SK-N-SH (cell line): ENCODE measurements at regions not wholly inside any gene's neighbourhood (a gene's known extent, or its start where the extent isn't known, plus 50 kb on each side); places are given as distances from the start of the nearest gene placed in this dataset.

Source experiments
- CTCF ChIA-PET: fragments of 300-600, 350-600 bp; formaldehyde crosslinking; extraction: SDS; loops from one replicate; lab custom pipeline; 2021; lab: Yijun Ruan, JAX
- POLR2A ChIA-PET: fragments of 350-600 bp; sonication (Branson Sonifier 250); formaldehyde crosslinking; extraction: SDS; loops from one replicate; lab custom pipeline; 2020; ENCODE audit warnings: antibody characterized with exemption, inconsistent platforms; lab: Yijun Ruan, JAX
- DNase-seq: peaks from one replicate; pipeline ENCODE4 v3.0.0; 2012
- H2AFZ ChIP-seq: fragments of 200-600 bp; sonication (generic); 2 replicates; pipeline ENCODE4 v1.8.1; 2016; ENCODE audit warnings: antibody characterized with exemption, mild to moderate bottlenecking, low read depth
- H3F3A ChIP-seq: fragments of 200-600 bp; sonication (generic); replicated peaks from 2 replicates; pipeline ENCODE3; 2016; ENCODE audit warnings: antibody characterized with exemption, mild to moderate bottlenecking; ENCODE audit not compliant: insufficient read depth
- H3K27ac ChIP-seq, 2 experiments: fragments of 200-500 bp in 1 of 2; fragments of 200-600 bp in 1 of 2; sonication (Bioruptor generic) in 1 of 2; sonication (generic), shearing (Covaris generic) in 1 of 2; 2 replicates each; pipeline versions ENCODE4 v1.5.1 to v1.6.1; 2014 to 2016; ENCODE audit warnings: low read depth in 2 of 2, inconsistent platforms in 1 of 2, low read length in 1 of 2, mild to moderate bottlenecking in 1 of 2, mixed read lengths in 1 of 2
- H3K27me3 ChIP-seq: fragments of 200-600 bp; sonication (generic), shearing (Covaris generic); 2 replicates; pipeline ENCODE4 v1.6.1; 2016; ENCODE audit warnings: mixed run types; ENCODE audit not compliant: insufficient read depth
- H3K36me3 ChIP-seq, 2 experiments: fragments of 200-500 bp in 1 of 2; fragments of 200-600 bp in 1 of 2; sonication (Bioruptor generic) in 1 of 2; sonication (generic) in 1 of 2; replicated peaks in 1 of 2; 2 replicates each; pipeline versions ENCODE3 to v1.5.1; 2014 to 2016; ENCODE audit warnings: low read length in 1 of 2, mild to moderate bottlenecking in 1 of 2; ENCODE audit not compliant: insufficient read depth in 2 of 2, control insufficient read depth in 1 of 2
- H3K4me1 ChIP-seq, 2 experiments: fragments of 200-500 bp in 1 of 2; fragments of 200-600 bp in 1 of 2; sonication (Bioruptor generic) in 1 of 2; sonication (generic), shearing (Covaris generic) in 1 of 2; 2 replicates each; pipeline versions ENCODE4 v1.5.1 to v1.6.1; 2014 to 2016; ENCODE audit warnings: low read depth in 1 of 2, low read length in 1 of 2, mixed run types in 1 of 2; ENCODE audit not compliant: insufficient read depth in 2 of 2, control insufficient read depth in 1 of 2
- H3K4me2 ChIP-seq: fragments of 200-600 bp; sonication (generic), shearing (Covaris generic); 2 replicates; pipeline ENCODE4 v1.6.1; 2017; ENCODE audit warnings: mixed run types
- H3K4me3 ChIP-seq, 2 experiments: fragments of 200-500 bp in 1 of 2; fragments of 200-600 bp in 1 of 2; sonication (Bioruptor generic) in 1 of 2; sonication (generic), shearing (Covaris generic) in 1 of 2; 2 replicates each; pipeline versions ENCODE4 v1.5.1 to v1.8.1; 2014 to 2016; ENCODE audit warnings: low read depth in 2 of 2, inconsistent platforms in 1 of 2, low read length in 1 of 2, mild to moderate bottlenecking in 1 of 2, mixed read lengths in 1 of 2, moderate library complexity in 1 of 2
- H3K79me2 ChIP-seq: fragments of 200-600 bp; sonication (generic); 2 replicates; pipeline ENCODE4 v1.8.1; 2017; ENCODE audit warnings: mild to moderate bottlenecking; ENCODE audit not compliant: insufficient read depth
- H3K9ac ChIP-seq: fragments of 200-600 bp; sonication (generic); 2 replicates; pipeline ENCODE4 v1.6.1; 2017; ENCODE audit warnings: mixed run types
- H3K9me2 ChIP-seq: fragments of 200-600 bp; sonication (generic); 2 replicates; pipeline ENCODE4 v1.6.1; 2017; ENCODE audit warnings: mixed run types
- H3K9me3 ChIP-seq: fragments of 200-600 bp; sonication (generic); 2 replicates; pipeline ENCODE4 v1.6.1; 2017; ENCODE audit warnings: mixed run types, mild to moderate bottlenecking, moderate library complexity
- H4K20me1 ChIP-seq: fragments of 200-600 bp; sonication (generic); 2 replicates; pipeline ENCODE4 v1.6.1; 2017; ENCODE audit warnings: mild to moderate bottlenecking, mixed run types; ENCODE audit not compliant: insufficient read depth
- CHD2 ChIP-seq: fragments of 150-350 bp; IDR thresholded peaks from 2 replicates; pipeline ENCODE4 v1.6.1; 2018; ENCODE audit warnings: low read length; ENCODE audit not compliant: partially characterized antibody
- ELF1 ChIP-seq: IDR thresholded peaks from 2 replicates; pipeline ENCODE4 v1.4.0; 2012
- EP300 ChIP-seq, 2 experiments: IDR thresholded peaks; 2 replicates each; pipeline versions ENCODE4 v1.4.0 to v1.6.1; 2012; ENCODE audit warnings: borderline replicate concordance in 1 of 2, low read depth in 1 of 2, low read length in 1 of 2
- FOXM1 ChIP-seq: IDR thresholded peaks from 2 replicates; pipeline ENCODE4 v1.4.0; 2012; ENCODE audit warnings: low read depth, mild to moderate bottlenecking
- JUND ChIP-seq: IDR thresholded peaks from 2 replicates; pipeline ENCODE4 v1.4.0; 2012
- MEF2A ChIP-seq: IDR thresholded peaks from 2 replicates; pipeline ENCODE4 v1.4.0; 2012; ENCODE audit warnings: low read depth, borderline replicate concordance
- MXI1 ChIP-seq: IDR thresholded peaks from 2 replicates; pipeline ENCODE4 v1.6.1; 2012; ENCODE audit warnings: mild to moderate bottlenecking, low read depth, low read length, improper control_type of control experiment
- POLR2AphosphoS5 ChIP-seq: IDR thresholded peaks from 2 replicates; pipeline ENCODE4 v1.6.1; 2012; ENCODE audit warnings: low read depth, low read length
- RAD21 ChIP-seq: IDR thresholded peaks from 2 replicates; pipeline ENCODE4 v1.6.1; 2012; ENCODE audit warnings: mild to moderate bottlenecking, low read length
- RFX5 ChIP-seq: IDR thresholded peaks from 2 replicates; pipeline ENCODE4 v1.6.1; 2012; ENCODE audit warnings: mild to moderate bottlenecking, improper control_type of control experiment, low read length
- RXRA ChIP-seq: IDR thresholded peaks from 2 replicates; pipeline ENCODE4 v1.4.0; 2012; ENCODE audit warnings: low read depth, mild to moderate bottlenecking, borderline replicate concordance
- SMC3 ChIP-seq: IDR thresholded peaks from 2 replicates; pipeline ENCODE4 v1.6.1; 2012; ENCODE audit warnings: low read depth, low read length, improper control_type of control experiment
- TCF12 ChIP-seq: IDR thresholded peaks from 2 replicates; pipeline ENCODE4 v1.4.0; 2012
- YY1 ChIP-seq: IDR thresholded peaks from 2 replicates; pipeline ENCODE4 v1.4.0; 2012; ENCODE audit warnings: low read depth, mild to moderate bottlenecking
- WGBS: methylation state at CpG from one replicate; pipeline ENCODE4 v1.1.6; 2017; ENCODE audit warnings: low lambda C conversion rate; 5-methylcytosine and 5-hydroxymethylcytosine counted together
- TF ChIP-seq, protein P1 (sequence below): fragments of 200-600 bp; sonication (generic); IDR thresholded peaks from 2 replicates; pipeline ENCODE4 v1.6.1; 2017; ENCODE audit warnings: antibody characterized with exemption, mild to moderate bottlenecking, moderate library complexity
- TF ChIP-seq, protein P2 (sequence below): fragments of 150-350 bp; IDR thresholded peaks from 2 replicates; pipeline ENCODE4 v1.6.1; 2017; ENCODE audit warnings: antibody characterized with exemption, low read length, low read depth, borderline replicate concordance
- TF ChIP-seq, protein P3 (sequence below): IDR thresholded peaks from 2 replicates; pipeline ENCODE4 v1.4.0; 2012; ENCODE audit warnings: low read depth, borderline replicate concordance

DNA sequence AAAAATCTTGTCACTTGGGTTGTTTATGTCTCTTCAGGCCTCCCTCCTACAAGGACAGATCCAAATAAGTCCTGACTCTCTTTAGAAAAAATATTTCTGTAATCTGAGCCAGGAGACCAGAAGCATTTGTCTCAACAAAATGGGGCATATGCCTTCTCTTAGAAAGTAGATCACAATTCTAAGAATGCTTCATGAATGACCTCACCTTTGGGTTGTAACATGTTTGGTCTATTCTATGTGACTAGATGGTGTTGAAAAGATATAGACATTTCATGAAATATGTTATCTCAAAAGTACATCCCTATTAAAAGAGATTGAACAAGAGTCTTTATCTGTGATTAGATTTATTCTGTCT is 159.0 kb upstream of the SETBP1 start:
- CTCF ChIA-PET: no interaction called here
- no peaks in the 10 kb centered on the region for H3K9me3 ChIP-seq
- H3F3A ChIP-seq: peaks cover 4% of the 10 kb centered on the region
- H3K4me2 ChIP-seq: no peak overlapping the region; the same call in 1 of the 2 replicates
- POLR2A ChIA-PET: no interaction called here
- no peaks in the 10 kb centered on the region for H3K9me2 ChIP-seq
- no peaks in the 10 kb centered on the region for H3K27me3 ChIP-seq
- TF ChIP-seq MEF2A (no peak), FOXM1 (no peak), TCF12 (0 out of 2 replicates have a peak, but pooled peaks have one; percentile 8)
- peak overlapping the region in 1 of 2 experiments; percentile 47; a peak in 2 of 4 replicates for H3K27ac ChIP-seq
- no peak overlapping the region for H3K9ac ChIP-seq
- H4K20me1 ChIP-seq: no peaks in the 10 kb centered on the region
- peaks cover 0 to 17% of the 10 kb centered on the region in 2 experiments; a peak in 1 of 4 replicates for H3K4me1 ChIP-seq
- DNase-seq: no peak
- no peaks in the 10 kb centered on the region for H3K36me3 ChIP-seq
- no peak overlapping the region for H2AFZ ChIP-seq
- H3K4me3 ChIP-seq: no peak overlapping the region
- H3K79me2 ChIP-seq: no peaks in the 10 kb centered on the region

DNA sequence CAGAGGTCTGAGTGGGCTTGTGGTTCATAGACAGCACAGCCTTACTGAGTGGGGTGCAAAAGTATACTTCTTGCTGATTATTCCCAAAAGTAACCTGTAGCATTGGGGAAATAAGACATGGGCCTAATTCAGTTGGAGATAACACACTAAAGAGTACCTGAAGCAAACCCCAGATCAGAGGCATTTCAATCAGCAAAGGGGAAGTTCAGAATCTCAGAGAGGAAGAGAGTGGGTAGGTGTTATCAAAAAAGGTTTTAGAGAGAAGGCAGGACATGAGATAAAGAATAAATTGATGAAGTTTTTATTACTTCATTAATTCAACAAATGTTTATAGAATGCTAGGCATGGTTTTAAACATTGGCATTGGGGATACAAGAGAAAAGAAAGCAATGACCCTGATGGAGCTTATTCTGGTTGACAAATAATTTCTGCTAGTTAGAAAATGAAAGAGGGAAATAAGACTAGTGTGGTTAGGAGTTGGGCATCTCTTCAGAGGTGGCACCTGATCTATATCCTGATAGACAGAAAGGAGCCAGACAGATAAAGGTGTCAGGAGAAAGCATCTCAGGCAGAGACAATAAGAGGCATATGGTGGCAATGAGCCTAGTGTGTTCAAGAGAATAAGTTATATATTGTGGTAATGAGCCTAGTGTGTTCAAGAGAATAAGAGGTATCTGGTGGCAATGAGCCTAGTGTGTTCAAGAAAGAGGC is 153.8 kb upstream of the SETBP1 start:
- Histone ChIP-seq H3K9me3 (no peaks in the 10 kb centered on the region), H2AFZ (no peak overlapping the region), H4K20me1 (no peaks in the 10 kb centered on the region), H3K27me3 (no peaks in the 10 kb centered on the region), H3K4me3 (no peak overlapping the region), H3K27ac (no peak overlapping the region), H3K4me1 (no peaks in the 10 kb centered on the region), H3K79me2 (no peaks in the 10 kb centered on the region), H3K36me3 (no peaks in the 10 kb centered on the region), H3K4me2 (no peak overlapping the region), H3F3A (peaks cover 2% of the 10 kb centered on the region), H3K9me2 (no peaks in the 10 kb centered on the region), H3K9ac (no peak overlapping the region)
- no peak for TF ChIP-seq FOXM1
- TF ChIP-seq POLR2AphosphoS5: no peak
- no peak for TF ChIP-seq TCF12
- no peak for TF ChIP-seq RXRA
- ChIA-PET CTCF (no interaction called here), POLR2A (no interaction called here)
- no peak for DNase-seq

DNA sequence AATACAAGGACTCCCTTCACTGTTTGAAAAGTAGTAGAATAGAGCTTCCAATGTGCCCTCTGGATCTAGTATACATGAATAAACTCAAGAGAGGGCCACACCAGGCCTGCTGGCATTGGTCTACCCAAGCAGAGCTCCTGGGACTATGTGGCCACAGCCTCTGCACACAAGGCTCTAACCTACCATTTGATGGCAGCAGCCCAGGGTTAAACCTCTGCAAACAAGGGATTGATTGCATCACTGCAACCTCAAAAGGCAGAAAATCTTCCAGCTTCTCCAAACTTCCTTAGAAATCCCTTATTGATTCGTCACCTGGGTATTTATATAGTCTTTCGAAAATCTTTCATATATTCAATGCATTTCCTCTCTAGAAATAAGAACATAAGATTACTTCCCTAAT is 147.6 kb upstream of the SETBP1 start:
- H3K27ac ChIP-seq: no peak overlapping the region
- no peak overlapping the region for H3K4me3 ChIP-seq
- ChIA-PET POLR2A (no interaction called here), CTCF (no interaction called here)
- H3K36me3 ChIP-seq: no peaks in the 10 kb centered on the region
- peaks cover 3 to 10% of the 10 kb centered on the region in 2 experiments; a peak in 3 of 4 replicates for H3K4me1 ChIP-seq
- H3K9me2 ChIP-seq: no peaks in the 10 kb centered on the region
- H3K27me3 ChIP-seq: no peaks in the 10 kb centered on the region
- H3K79me2 ChIP-seq: no peaks in the 10 kb centered on the region
- H3K9me3 ChIP-seq: no peaks in the 10 kb centered on the region
- DNase-seq: no peak
- no peak for TF ChIP-seq MXI1
- TF ChIP-seq RXRA: no peak
- no peak for TF ChIP-seq RFX5
- TF ChIP-seq, protein P1, sequence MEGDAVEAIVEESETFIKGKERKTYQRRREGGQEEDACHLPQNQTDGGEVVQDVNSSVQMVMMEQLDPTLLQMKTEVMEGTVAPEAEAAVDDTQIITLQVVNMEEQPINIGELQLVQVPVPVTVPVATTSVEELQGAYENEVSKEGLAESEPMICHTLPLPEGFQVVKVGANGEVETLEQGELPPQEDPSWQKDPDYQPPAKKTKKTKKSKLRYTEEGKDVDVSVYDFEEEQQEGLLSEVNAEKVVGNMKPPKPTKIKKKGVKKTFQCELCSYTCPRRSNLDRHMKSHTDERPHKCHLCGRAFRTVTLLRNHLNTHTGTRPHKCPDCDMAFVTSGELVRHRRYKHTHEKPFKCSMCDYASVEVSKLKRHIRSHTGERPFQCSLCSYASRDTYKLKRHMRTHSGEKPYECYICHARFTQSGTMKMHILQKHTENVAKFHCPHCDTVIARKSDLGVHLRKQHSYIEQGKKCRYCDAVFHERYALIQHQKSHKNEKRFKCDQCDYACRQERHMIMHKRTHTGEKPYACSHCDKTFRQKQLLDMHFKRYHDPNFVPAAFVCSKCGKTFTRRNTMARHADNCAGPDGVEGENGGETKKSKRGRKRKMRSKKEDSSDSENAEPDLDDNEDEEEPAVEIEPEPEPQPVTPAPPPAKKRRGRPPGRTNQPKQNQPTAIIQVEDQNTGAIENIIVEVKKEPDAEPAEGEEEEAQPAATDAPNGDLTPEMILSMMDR: no peak
- no peak for TF ChIP-seq YY1
- TF ChIP-seq JUND: no peak
- no peak for TF ChIP-seq ELF1
- TF ChIP-seq RAD21: no peak
- TF ChIP-seq SMC3: no peak
- TF ChIP-seq POLR2AphosphoS5: no peak
- TF ChIP-seq, protein P2, sequence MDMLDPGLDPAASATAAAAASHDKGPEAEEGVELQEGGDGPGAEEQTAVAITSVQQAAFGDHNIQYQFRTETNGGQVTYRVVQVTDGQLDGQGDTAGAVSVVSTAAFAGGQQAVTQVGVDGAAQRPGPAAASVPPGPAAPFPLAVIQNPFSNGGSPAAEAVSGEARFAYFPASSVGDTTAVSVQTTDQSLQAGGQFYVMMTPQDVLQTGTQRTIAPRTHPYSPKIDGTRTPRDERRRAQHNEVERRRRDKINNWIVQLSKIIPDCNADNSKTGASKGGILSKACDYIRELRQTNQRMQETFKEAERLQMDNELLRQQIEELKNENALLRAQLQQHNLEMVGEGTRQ: no peak
- TF ChIP-seq, protein P3, sequence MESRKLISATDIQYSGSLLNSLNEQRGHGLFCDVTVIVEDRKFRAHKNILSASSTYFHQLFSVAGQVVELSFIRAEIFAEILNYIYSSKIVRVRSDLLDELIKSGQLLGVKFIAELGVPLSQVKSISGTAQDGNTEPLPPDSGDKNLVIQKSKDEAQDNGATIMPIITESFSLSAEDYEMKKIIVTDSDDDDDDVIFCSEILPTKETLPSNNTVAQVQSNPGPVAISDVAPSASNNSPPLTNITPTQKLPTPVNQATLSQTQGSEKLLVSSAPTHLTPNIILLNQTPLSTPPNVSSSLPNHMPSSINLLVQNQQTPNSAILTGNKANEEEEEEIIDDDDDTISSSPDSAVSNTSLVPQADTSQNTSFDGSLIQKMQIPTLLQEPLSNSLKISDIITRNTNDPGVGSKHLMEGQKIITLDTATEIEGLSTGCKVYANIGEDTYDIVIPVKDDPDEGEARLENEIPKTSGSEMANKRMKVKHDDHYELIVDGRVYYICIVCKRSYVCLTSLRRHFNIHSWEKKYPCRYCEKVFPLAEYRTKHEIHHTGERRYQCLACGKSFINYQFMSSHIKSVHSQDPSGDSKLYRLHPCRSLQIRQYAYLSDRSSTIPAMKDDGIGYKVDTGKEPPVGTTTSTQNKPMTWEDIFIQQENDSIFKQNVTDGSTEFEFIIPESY: no peak
- no peak for TF ChIP-seq EP300 (IDR thresholded peaks at IDR 0.05; ENCODE audit: borderline replicate concordance in 1 of 2, low read depth in 1 of 2, low read length in 1 of 2)
- no peak for TF ChIP-seq CHD2
- peaks cover 15% of the 10 kb centered on the region for H3F3A ChIP-seq
- no peak overlapping the region for H3K4me2 ChIP-seq
- H4K20me1 ChIP-seq: no peaks in the 10 kb centered on the region
- 87% methylated on average over 2 of the region's 2 CpGs for WGBS
- H2AFZ ChIP-seq: no peak overlapping the region
- H3K9ac ChIP-seq: no peak overlapping the region
